BE2C (cell line): ENCODE measurements at regions not wholly inside any gene's neighbourhood (a gene's known extent, or its start where the extent isn't known, plus 50 kb on each side); places are given as distances from the start of the nearest gene placed in this dataset.

Experiments
- DNase-seq: peaks from one replicate; pipeline ENCODE4 v3.0.0-alpha.2; 2020
- H3K27me3 ChIP-seq: fragments of 250-450 bp; sonication (Bioruptor Pico); 2 replicates; pipeline ENCODE4 v1.5.1; 2020; ENCODE audit warnings: mild to moderate bottlenecking
- H3K36me3 ChIP-seq: fragments of 250-450 bp; sonication (Bioruptor Pico); 2 replicates; pipeline ENCODE4 v1.5.1; 2020; ENCODE audit warnings: mild to moderate bottlenecking
- H3K4me1 ChIP-seq: fragments of 250-450 bp; sonication (Bioruptor Pico); 2 replicates; pipeline ENCODE4 v1.5.1; 2020
- H3K4me3 ChIP-seq: 2 replicates; pipeline ENCODE4 v1.5.1; 2011; ENCODE audit warnings: low read depth, low read length
- H3K9me3 ChIP-seq: fragments of 250-450 bp; sonication (Bioruptor Pico); 2 replicates; pipeline ENCODE4 v1.5.1; 2020
- TF ChIP-seq, protein P1 (sequence below): IDR thresholded peaks from 2 replicates; pipeline ENCODE4 v1.5.1; 2012; ENCODE audit warnings: mild to moderate bottlenecking, low read depth, low read length

DNA sequence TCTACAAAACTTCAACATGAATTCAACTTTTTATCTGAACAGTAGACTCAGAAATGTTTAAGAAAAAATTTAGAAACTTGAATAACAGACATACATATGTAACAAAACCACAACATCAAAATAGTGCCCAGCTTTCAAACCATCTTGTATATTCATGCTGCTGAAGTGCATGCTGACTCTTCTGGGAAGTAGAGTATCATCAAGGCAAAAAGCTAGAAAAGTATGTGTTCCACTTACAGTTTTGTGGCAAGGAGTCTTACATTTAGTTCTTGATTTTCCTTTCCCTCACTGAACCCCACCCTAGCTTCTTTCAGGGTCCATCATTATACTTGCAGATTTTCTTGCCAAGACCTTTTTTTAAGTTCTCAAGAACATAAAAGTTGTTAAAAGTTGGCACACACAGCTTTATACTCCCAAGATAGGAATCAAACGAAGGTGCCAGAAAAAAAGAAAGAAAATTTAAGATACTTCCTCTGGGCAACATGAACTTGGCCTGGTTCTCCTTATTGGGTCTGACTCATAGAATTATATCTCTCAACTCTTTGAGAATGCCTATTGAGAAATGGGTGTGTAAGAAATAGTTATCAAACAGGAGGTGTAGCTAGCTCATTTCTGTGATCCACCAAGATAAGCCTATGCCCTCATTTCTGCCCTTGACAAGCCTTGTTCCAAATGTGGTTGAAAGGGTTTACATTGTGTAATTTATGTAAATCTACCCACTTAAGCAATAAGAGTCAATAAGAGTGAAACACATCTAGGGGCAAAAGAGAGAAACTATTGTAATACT, 667.6 kb upstream of the ACVR2A start:
- Histone ChIP-seq H3K4me3 (no peak overlapping the region), H3K36me3 (no peaks in the 10 kb centered on the region), H3K4me1 (no peaks in the 10 kb centered on the region), H3K27me3 (no peaks in the 10 kb centered on the region), H3K9me3 (no peaks in the 10 kb centered on the region)
- TF ChIP-seq, protein P1, sequence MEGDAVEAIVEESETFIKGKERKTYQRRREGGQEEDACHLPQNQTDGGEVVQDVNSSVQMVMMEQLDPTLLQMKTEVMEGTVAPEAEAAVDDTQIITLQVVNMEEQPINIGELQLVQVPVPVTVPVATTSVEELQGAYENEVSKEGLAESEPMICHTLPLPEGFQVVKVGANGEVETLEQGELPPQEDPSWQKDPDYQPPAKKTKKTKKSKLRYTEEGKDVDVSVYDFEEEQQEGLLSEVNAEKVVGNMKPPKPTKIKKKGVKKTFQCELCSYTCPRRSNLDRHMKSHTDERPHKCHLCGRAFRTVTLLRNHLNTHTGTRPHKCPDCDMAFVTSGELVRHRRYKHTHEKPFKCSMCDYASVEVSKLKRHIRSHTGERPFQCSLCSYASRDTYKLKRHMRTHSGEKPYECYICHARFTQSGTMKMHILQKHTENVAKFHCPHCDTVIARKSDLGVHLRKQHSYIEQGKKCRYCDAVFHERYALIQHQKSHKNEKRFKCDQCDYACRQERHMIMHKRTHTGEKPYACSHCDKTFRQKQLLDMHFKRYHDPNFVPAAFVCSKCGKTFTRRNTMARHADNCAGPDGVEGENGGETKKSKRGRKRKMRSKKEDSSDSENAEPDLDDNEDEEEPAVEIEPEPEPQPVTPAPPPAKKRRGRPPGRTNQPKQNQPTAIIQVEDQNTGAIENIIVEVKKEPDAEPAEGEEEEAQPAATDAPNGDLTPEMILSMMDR = no peak
- DNase-seq = no peak

DNA sequence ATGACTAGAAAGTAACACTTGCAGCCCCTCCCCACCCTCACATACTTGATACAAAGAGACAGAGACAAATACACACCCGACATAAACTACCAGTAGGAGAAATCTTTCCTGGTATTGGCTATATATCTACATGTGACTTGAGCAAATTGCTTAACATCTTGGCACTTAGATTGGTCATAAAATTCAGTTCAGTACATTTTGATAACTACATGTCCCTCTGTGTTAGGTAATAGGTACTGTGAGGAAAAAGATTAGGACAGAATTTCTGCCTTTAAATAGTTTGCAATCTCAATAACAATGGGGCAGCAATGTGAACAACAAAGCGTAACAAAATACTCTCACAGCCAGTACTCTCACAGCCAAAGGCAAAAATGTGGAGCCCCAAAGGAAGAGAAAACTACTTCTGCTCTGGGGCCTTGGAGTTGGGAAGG, 670.0 kb upstream of the ACVR2A start:
- TF ChIP-seq, protein P1 = no peak
- Histone ChIP-seq H3K27me3 (no peaks in the 10 kb centered on the region), H3K36me3 (no peaks in the 10 kb centered on the region), H3K9me3 (no peaks in the 10 kb centered on the region), H3K4me3 (no peak overlapping the region), H3K4me1 (no peaks in the 10 kb centered on the region)
- no peak for DNase-seq

- DNase-seq = no peak
- no peaks in the 10 kb centered on the region for H3K36me3 ChIP-seq
- no peaks in the 10 kb centered on the region for H3K4me1 ChIP-seq
- no peaks in the 10 kb centered on the region for H3K9me3 ChIP-seq
- no peak overlapping the region for H3K4me3 ChIP-seq
- H3K27me3 ChIP-seq = no peaks in the 10 kb centered on the region
- TF ChIP-seq, protein P1 = no peak
Observed at GRCh38 chr2:147173798-147174197, 671.0 kb upstream of the ACVR2A start.

DNA sequence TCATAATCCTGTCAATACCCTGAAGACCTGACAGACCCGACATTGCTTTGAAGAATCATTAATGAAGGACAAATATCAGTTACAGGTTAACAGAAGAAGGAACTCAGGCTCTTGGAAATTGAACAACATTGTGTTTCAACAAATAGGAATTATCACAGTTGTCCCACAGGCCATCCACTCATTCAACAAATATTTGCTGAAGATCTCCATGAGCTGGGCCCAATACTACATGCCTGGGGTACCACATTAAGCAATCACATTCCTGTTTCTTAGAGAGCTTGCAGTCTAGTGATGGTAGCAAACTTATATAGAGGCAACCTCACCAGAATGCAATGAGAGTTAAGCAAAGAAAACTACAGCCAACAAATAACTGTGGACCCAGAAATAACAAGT, 671.6 kb upstream of the ACVR2A start:
- DNase-seq = no peak
- H3K36me3 ChIP-seq = no peaks in the 10 kb centered on the region
- H3K4me3 ChIP-seq = no peak overlapping the region
- no peaks in the 10 kb centered on the region for H3K4me1 ChIP-seq
- no peaks in the 10 kb centered on the region for H3K27me3 ChIP-seq
- H3K9me3 ChIP-seq = no peaks in the 10 kb centered on the region
- TF ChIP-seq, protein P1 = no peak

DNA sequence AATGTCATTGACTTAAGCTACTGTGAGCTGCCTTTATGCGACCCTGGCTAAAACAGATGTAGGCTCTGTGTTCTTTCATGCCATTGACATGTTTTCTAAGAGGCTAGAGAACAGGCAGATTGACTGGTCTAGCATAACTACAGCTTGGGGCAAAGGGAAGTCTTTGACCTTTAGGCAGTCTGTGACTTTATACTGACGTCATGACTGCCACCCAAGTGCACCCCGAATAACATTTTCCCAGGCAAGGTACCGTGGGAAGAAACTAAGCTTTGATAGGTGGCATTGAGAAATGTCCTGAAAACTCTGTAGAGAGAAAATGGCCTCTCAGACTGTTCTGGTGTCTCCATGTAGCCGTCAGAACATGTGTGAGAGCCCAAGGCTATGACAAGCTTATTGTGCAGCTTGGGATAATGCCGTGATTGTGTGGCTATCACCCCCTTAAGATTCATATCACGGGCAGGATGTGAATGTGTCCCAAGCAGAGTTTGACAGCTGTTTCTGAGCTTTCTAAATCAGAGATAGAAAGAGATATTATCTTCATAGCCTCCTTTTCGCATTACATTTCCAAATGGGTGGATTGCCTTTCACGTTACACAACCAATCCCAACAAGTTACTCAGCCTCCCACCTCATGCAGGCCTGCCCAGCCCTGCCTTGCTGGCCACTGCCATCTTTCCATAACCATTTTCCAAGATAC, 672.2 kb upstream of the ACVR2A start:
- H3K4me3 ChIP-seq = no peak overlapping the region
- DNase-seq = no peak
- H3K27me3 ChIP-seq = no peaks in the 10 kb centered on the region
- H3K36me3 ChIP-seq = no peaks in the 10 kb centered on the region
- no peaks in the 10 kb centered on the region for H3K9me3 ChIP-seq
- H3K4me1 ChIP-seq = no peaks in the 10 kb centered on the region
- TF ChIP-seq, protein P1 = no peak

GRCh38 chr2:147171941-147172340, 672.9 kb upstream of the ACVR2A start:
- no peak for DNase-seq
- Histone ChIP-seq H3K36me3 (no peaks in the 10 kb centered on the region), H3K9me3 (no peaks in the 10 kb centered on the region), H3K4me3 (no peak overlapping the region), H3K27me3 (no peaks in the 10 kb centered on the region), H3K4me1 (no peaks in the 10 kb centered on the region)
- TF ChIP-seq, protein P1 = no peak
